GM23338 (cell line): ENCODE measurements at regions not wholly inside any gene's neighbourhood (a gene's known extent, or its start where the extent isn't known, plus 50 kb on each side); places are given as distances from the start of the nearest gene placed in this dataset.

Source experiments
- CREB1 ChIP-seq: fragments of 250-450 bp; sonication (Bioruptor Pico); IDR thresholded peaks from 2 replicates; pipeline ENCODE4 v1.5.0; 2020; ENCODE audit warnings: low read depth, mild to moderate bottlenecking, moderate library complexity
- CTCF ChIP-seq, 2 experiments: fragments of 200-600 bp in 1 of 2; sonication (generic) in 1 of 2; conservative IDR thresholded peaks; 2 replicates each; pipeline versions ENCODE4 v1.5.1 to v1.6.1; 2016 to 2017; ENCODE audit warnings: antibody characterized with exemption in 2 of 2, low read depth in 2 of 2, mild to moderate bottlenecking in 2 of 2, moderate library complexity in 1 of 2
- ETS1 ChIP-seq: IDR thresholded peaks from 2 replicates; pipeline ENCODE4 v1.6.1; 2016; ENCODE audit warnings: antibody characterized with exemption
- EZH2 ChIP-seq: fragments of 200-600 bp; sonication (generic); IDR thresholded peaks from one replicate; pipeline ENCODE4 v1.8.0; 2017; ENCODE audit warnings: antibody characterized with exemption, mild to moderate bottlenecking, low read depth; ENCODE audit not compliant: unreplicated experiment
- EZH2phosphoT487 ChIP-seq: fragments of 200-600 bp; sonication (generic); IDR thresholded peaks from one replicate; pipeline ENCODE4 v1.8.1; 2018; ENCODE audit warnings: antibody characterized with exemption; ENCODE audit not compliant: unreplicated experiment
- JUNB ChIP-seq: IDR thresholded peaks from one replicate; pipeline ENCODE4 v1.6.1; 2016; ENCODE audit warnings: antibody characterized with exemption; ENCODE audit not compliant: unreplicated experiment
- POLR2AphosphoS5 ChIP-seq: IDR thresholded peaks from 2 replicates; pipeline ENCODE4 v1.6.1; 2016; ENCODE audit warnings: antibody characterized with exemption, low read depth
- REST ChIP-seq: IDR thresholded peaks from one replicate; pipeline ENCODE4 v1.6.1; 2018; ENCODE audit warnings: antibody characterized with exemption; ENCODE audit not compliant: unreplicated experiment

- no peak for TF ChIP-seq CTCF (conservative IDR thresholded peaks at IDR 0.05; ENCODE audit: low read depth in 2 of 2)
- TF ChIP-seq CREB1 (CRISPR knock-in tag) = no peak
- no peak for TF ChIP-seq REST
- no peak for TF ChIP-seq JUNB
- no peak for TF ChIP-seq POLR2AphosphoS5
- TF ChIP-seq ETS1 = no peak
- no peak for TF ChIP-seq EZH2
- no peak for TF ChIP-seq EZH2phosphoT487
Observed at GRCh38 chr5:170159947-170160346, 54.2 kb downstream of the FOXI1 start.
